ENCODE measurements at regions not wholly inside any gene's neighbourhood (a gene's known extent, or its start where the extent isn't known, plus 50 kb on each side); places are given as distances from the start of the nearest gene placed in this dataset.

- ATAC-seq: no peak
- H3K4me3 ChIP-seq: no peak overlapping the region
- no peaks in the 10 kb centered on the region for H3K9me3 ChIP-seq
- H3K4me1 ChIP-seq: no peaks in the 10 kb centered on the region
- TF ChIP-seq, protein P1, sequence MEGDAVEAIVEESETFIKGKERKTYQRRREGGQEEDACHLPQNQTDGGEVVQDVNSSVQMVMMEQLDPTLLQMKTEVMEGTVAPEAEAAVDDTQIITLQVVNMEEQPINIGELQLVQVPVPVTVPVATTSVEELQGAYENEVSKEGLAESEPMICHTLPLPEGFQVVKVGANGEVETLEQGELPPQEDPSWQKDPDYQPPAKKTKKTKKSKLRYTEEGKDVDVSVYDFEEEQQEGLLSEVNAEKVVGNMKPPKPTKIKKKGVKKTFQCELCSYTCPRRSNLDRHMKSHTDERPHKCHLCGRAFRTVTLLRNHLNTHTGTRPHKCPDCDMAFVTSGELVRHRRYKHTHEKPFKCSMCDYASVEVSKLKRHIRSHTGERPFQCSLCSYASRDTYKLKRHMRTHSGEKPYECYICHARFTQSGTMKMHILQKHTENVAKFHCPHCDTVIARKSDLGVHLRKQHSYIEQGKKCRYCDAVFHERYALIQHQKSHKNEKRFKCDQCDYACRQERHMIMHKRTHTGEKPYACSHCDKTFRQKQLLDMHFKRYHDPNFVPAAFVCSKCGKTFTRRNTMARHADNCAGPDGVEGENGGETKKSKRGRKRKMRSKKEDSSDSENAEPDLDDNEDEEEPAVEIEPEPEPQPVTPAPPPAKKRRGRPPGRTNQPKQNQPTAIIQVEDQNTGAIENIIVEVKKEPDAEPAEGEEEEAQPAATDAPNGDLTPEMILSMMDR (IDR thresholded peaks at IDR 0.05): no peak
- H3K27ac ChIP-seq: no peak overlapping the region
- no peak for DNase-seq
- no peaks in the 10 kb centered on the region for H3K36me3 ChIP-seq
- intact Hi-C loops (cut with DNase I): no loop called here
- no peaks in the 10 kb centered on the region for H3K27me3 ChIP-seq
These were observed 420.1 kb upstream of the SULF2 start for GRCh38 chr20:48205281-48205782.

DNA sequence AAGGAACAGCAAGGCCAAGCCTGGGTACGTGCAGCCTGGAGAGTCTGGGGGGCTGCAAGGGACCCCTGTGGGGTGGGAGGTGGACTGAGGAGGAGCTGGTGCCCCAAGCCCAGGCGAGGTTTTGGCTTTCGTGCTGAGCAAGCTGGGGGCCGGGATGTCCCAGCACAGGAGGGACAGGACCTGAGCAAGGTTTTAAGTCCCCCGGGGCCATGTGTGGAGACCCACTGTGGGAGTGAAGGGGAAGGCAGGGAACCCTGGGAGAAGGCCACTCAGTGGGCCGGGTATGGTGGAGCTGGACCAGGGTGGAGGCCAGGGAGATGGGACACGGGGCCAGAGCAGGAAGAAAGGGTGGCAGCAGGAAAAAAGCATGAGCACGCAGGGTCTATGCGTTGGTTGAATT lies 419.2 kb upstream of the SULF2 start:
- Histone ChIP-seq H3K36me3 (no peaks in the 10 kb centered on the region), H3K27ac (no peak overlapping the region), H3K4me3 (no peak overlapping the region), H3K9me3 (no peaks in the 10 kb centered on the region), H3K27me3 (no peaks in the 10 kb centered on the region), H3K4me1 (no peaks in the 10 kb centered on the region)
- no peak for ATAC-seq
- intact Hi-C loops (cut with DNase I): no loop called here
- no peak for DNase-seq
- TF ChIP-seq, protein P1 (IDR thresholded peaks at IDR 0.05): no peak

GRCh38 chr20:48203252-48203651 lies 418.0 kb upstream of the SULF2 start:
- Histone ChIP-seq H3K4me1 (no peaks in the 10 kb centered on the region), H3K36me3 (no peaks in the 10 kb centered on the region), H3K9me3 (no peaks in the 10 kb centered on the region), H3K27me3 (no peaks in the 10 kb centered on the region), H3K4me3 (no peak overlapping the region), H3K27ac (no peak overlapping the region)
- TF ChIP-seq, protein P1 (IDR thresholded peaks at IDR 0.05): no peak
- DNase-seq (no peak), ATAC-seq (no peak)
- intact Hi-C loops (cut with DNase I): no loop called here

GRCh38 chr20:48202334-48203113 lies 417.2 kb upstream of the SULF2 start:
- Histone ChIP-seq H3K36me3 (no peaks in the 10 kb centered on the region), H3K4me3 (no peak overlapping the region), H3K4me1 (no peaks in the 10 kb centered on the region), H3K27me3 (no peaks in the 10 kb centered on the region), H3K9me3 (no peaks in the 10 kb centered on the region), H3K27ac (no peak overlapping the region)
- no peak for ATAC-seq
- TF ChIP-seq, protein P1 (IDR thresholded peaks at IDR 0.05): no peak
- intact Hi-C loops (cut with DNase I): no loop called here
- no peak for DNase-seq

GRCh38 chr20:48201885-48202284 lies 416.6 kb upstream of the SULF2 start:
- no peak for ATAC-seq
- H3K9me3 ChIP-seq: no peaks in the 10 kb centered on the region
- H3K27ac ChIP-seq: no peak overlapping the region
- no peaks in the 10 kb centered on the region for H3K27me3 ChIP-seq
- H3K4me1 ChIP-seq: no peaks in the 10 kb centered on the region
- intact Hi-C loops (cut with DNase I): no loop called here
- H3K4me3 ChIP-seq: no peak overlapping the region
- no peaks in the 10 kb centered on the region for H3K36me3 ChIP-seq
- DNase-seq: no peak
- TF ChIP-seq, protein P1 (IDR thresholded peaks at IDR 0.05): no peak
